ENCODE measurements at regions not wholly inside any gene's neighbourhood (a gene's known extent, or its start where the extent isn't known, plus 50 kb on each side); places are given as distances from the start of the nearest gene placed in this dataset.

DNA sequence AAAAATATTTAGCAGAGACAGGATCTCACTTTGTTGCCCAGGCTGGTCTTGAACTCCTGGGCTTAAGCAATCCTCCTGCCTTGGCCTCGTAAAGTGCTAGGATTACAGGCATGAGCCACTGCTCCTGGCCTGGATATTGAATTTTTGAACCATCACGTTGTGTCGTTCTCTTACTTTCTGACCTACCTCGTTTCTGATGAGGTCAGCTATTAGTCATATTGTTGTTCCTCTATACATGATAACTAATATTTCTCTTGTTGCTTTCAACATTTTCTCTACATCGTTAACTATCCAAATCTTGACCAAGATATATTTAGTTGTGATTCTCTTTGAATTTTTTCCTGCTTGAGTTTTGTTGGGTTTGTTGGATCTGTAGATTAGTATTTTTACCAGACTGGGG, 541.3 kb upstream of the SOX11 start:
- Histone ChIP-seq H3K36me3 (ENCODE audit: low read depth) (no peaks in the 10 kb centered on the region), H3K27me3 (ENCODE audit: insufficient read depth, low read depth) (no peaks in the 10 kb centered on the region), H3K79me2 (ENCODE audit: low read depth) (no peaks in the 10 kb centered on the region), H3K4me2 (no peak overlapping the region), H3K9me3 (ENCODE audit: insufficient read depth, low read depth) (no peaks in the 10 kb centered on the region), H3K9me2 (ENCODE audit: insufficient read depth) (no peaks in the 10 kb centered on the region), H3K4me1 (replicated peaks; ENCODE audit: insufficient read depth) (no peaks in the 10 kb centered on the region), H3K27ac (no peak overlapping the region), H4K20me1 (ENCODE audit: insufficient read depth) (no peaks in the 10 kb centered on the region; the same call in 1 of the 2 replicates), H3F3A (ENCODE audit: insufficient read depth, low read depth) (no peaks in the 10 kb centered on the region), H2AFZ (no peak overlapping the region), H3K4me3 (no peak overlapping the region)
- TF ChIP-seq, protein P1, sequence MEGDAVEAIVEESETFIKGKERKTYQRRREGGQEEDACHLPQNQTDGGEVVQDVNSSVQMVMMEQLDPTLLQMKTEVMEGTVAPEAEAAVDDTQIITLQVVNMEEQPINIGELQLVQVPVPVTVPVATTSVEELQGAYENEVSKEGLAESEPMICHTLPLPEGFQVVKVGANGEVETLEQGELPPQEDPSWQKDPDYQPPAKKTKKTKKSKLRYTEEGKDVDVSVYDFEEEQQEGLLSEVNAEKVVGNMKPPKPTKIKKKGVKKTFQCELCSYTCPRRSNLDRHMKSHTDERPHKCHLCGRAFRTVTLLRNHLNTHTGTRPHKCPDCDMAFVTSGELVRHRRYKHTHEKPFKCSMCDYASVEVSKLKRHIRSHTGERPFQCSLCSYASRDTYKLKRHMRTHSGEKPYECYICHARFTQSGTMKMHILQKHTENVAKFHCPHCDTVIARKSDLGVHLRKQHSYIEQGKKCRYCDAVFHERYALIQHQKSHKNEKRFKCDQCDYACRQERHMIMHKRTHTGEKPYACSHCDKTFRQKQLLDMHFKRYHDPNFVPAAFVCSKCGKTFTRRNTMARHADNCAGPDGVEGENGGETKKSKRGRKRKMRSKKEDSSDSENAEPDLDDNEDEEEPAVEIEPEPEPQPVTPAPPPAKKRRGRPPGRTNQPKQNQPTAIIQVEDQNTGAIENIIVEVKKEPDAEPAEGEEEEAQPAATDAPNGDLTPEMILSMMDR (conservative IDR thresholded peaks at IDR 0.05): no peak
- ChIA-PET POLR2A (ENCODE audit: unreplicated experiment) (interaction anchor here (0.6 kb wide), 1 partner anchor 712 kb away, joined by 9 read pairs; no protein-coding TSS in a partner anchor), CTCF (no interaction called here)
- no TSS peak for BruUV-seq (replicated peaks)
- DNase-seq: no peak
- intact Hi-C loops (cut with micrococcal nuclease; ENCODE audit: unreplicated experiment): no loop called here

DNA sequence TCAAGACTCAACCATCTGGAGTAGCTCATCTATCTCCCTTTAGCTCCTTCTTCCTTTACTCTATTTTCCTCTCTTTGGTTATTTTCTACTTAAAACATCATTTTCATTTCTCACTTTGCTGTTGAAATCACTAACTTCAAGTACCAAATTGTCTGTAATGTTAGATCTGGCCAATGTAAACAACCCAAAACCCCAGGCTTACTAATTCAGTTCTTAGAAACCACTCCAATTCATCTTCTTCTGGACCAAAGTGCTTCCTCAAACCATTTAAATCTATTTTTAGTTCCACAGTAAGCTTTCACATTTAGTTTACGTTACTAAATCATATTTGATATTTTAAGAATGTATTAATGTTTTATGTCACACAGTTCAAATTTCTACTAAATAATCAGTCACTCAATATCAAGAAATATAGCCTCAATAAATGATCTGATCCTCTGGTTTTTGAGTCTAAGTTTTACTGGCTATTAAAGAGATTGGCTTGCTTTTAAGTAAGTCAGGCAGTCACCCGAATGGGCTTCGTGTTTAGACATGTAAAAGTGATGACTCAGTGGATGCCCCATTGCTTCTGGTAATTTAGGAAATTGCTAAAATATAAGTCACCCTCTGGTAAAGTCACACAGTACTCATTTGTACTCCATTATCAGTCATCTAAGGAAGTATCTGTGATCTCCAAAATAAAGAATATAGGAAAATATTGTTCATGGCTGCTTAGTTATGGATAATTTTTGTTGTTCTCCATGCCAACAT, 527.2 kb upstream of the SOX11 start:
- intact Hi-C loops (cut with micrococcal nuclease; ENCODE audit: unreplicated experiment): no loop called here
- H3K4me2 ChIP-seq: no peak overlapping the region
- no peak overlapping the region for H3K4me3 ChIP-seq
- no peaks in the 10 kb centered on the region for H3F3A ChIP-seq (ENCODE audit: insufficient read depth, low read depth)
- CTCF ChIA-PET: no interaction called here
- H3K27ac ChIP-seq: no peak overlapping the region
- H3K9me2 ChIP-seq (ENCODE audit: insufficient read depth): 0 out of 2 replicates have a peak, but pooled peaks cover 3% of the 10 kb centered on the region
- no TSS peak for BruUV-seq (replicated peaks)
- no peaks in the 10 kb centered on the region for H3K27me3 ChIP-seq (ENCODE audit: insufficient read depth, low read depth)
- H3K36me3 ChIP-seq (ENCODE audit: low read depth): no peaks in the 10 kb centered on the region
- no peak overlapping the region for H2AFZ ChIP-seq
- POLR2A ChIA-PET (ENCODE audit: unreplicated experiment): no interaction called here
- no peak for TF ChIP-seq EZH2 (IDR thresholded peaks at IDR 0.05; ENCODE audit: low read depth)
- TF ChIP-seq, protein P1 (conservative IDR thresholded peaks at IDR 0.05): no peak
- DNase-seq: no peak
- H3K9me3 ChIP-seq (ENCODE audit: insufficient read depth, low read depth): no peaks in the 10 kb centered on the region; the same call in 1 of the 2 replicates
- no peaks in the 10 kb centered on the region for H3K4me1 ChIP-seq (replicated peaks; ENCODE audit: insufficient read depth)
- no peaks in the 10 kb centered on the region for H4K20me1 ChIP-seq (ENCODE audit: insufficient read depth)
- no peaks in the 10 kb centered on the region for H3K79me2 ChIP-seq (ENCODE audit: low read depth)

DNA sequence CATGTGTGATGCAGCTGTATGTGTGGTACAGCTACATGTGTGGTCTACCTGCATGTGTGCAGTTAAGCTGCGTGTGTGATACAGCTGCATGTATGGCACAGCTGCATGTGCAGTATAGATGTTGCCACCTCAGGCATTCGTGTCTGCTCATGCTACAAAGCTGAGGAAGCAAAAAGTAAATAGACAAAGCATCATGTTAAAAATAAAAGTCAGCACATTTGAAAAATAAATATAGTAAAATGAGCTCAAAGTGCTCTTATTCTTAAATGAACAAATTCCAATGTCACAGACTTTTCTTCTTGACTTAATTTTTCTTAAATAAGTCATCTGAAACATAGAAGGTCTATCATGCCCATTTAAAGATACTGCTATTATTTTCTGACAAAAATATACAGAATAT, 519.3 kb upstream of the SOX11 start:
- Histone ChIP-seq H3K27ac (no peak overlapping the region), H2AFZ (no peak overlapping the region), H3K4me3 (no peak overlapping the region), H3K9me3 (ENCODE audit: insufficient read depth, low read depth) (no peaks in the 10 kb centered on the region), H3K79me2 (ENCODE audit: low read depth) (no peaks in the 10 kb centered on the region), H3K27me3 (ENCODE audit: insufficient read depth, low read depth) (no peaks in the 10 kb centered on the region), H3K9me2 (ENCODE audit: insufficient read depth) (no peaks in the 10 kb centered on the region), H3K4me1 (replicated peaks; ENCODE audit: insufficient read depth) (no peaks in the 10 kb centered on the region), H4K20me1 (ENCODE audit: insufficient read depth) (no peaks in the 10 kb centered on the region), H3F3A (ENCODE audit: insufficient read depth, low read depth) (peaks cover 9% of the 10 kb centered on the region; the same call in 1 of the 2 replicates), H3K4me2 (no peak overlapping the region), H3K36me3 (ENCODE audit: low read depth) (no peaks in the 10 kb centered on the region)
- TF ChIP-seq, protein P1 (conservative IDR thresholded peaks at IDR 0.05): no peak
- TF ChIP-seq EZH2 (IDR thresholded peaks at IDR 0.05; ENCODE audit: low read depth): no peak
- ChIA-PET POLR2A (ENCODE audit: unreplicated experiment) (no interaction called here), CTCF (no interaction called here)
- BruUV-seq (replicated peaks): no TSS peak
- intact Hi-C loops (cut with micrococcal nuclease; ENCODE audit: unreplicated experiment): no loop called here
- DNase-seq: no peak
